HCT116 (cell line): ENCODE measurements at regions not wholly inside any gene's neighbourhood (a gene's known extent, or its start where the extent isn't known, plus 50 kb on each side); places are given as distances from the start of the nearest gene placed in this dataset.

Source experiments
- ATAC-seq: fragments of 200-7000 bp; cut with Tn5 transposase; 2 replicates; pipeline ENCODE4 v1.9.1; 2020; ENCODE audit warnings: mild to moderate bottlenecking, moderate library complexity
- BruUV-seq: library from RNA; stranded (reverse); fragments of 400-500 nt; replicated peaks from 2 replicates; lab custom pipeline; 2021; lab: Mats Ljungman, UMichigan
- CTCF ChIA-PET: fragments of 300-600 bp; sonication (Branson Sonifier 250); formaldehyde crosslinking; loops from one replicate; lab custom pipeline; 2021; ENCODE audit warnings: antibody characterized with exemption; lab: Charles Lee
- POLR2A ChIA-PET: fragments of 300-600, 350-600 bp; sonication (Branson Sonifier 250); formaldehyde crosslinking; loops from one replicate; lab custom pipeline; 2021; ENCODE audit warnings: antibody characterized with exemption; lab: Charles Lee
- RAD21 ChIA-PET, 2 experiments: fragments of 300-600 bp; sonication (Branson Sonifier 250); formaldehyde crosslinking; loops; one replicate each; lab custom pipeline; 2023; ENCODE audit warnings: low total read pairs in 2 of 2; ENCODE audit not compliant: uncharacterized antibody in 2 of 2, unreplicated experiment in 2 of 2, low non-redundant PET in 1 of 2; lab: Charles Lee
- DNase-seq: peaks from one replicate; pipeline ENCODE4 v3.0.0-alpha.2; 2010; ENCODE audit warnings: low read depth, low spot score
- H2AFZ ChIP-seq: fragments of 200-600 bp; shearing (Covaris generic), sonication (generic); 2 replicates; pipeline ENCODE4 v1.6.1; 2017; ENCODE audit warnings: low read depth, mixed run types, mixed read lengths, antibody characterized with exemption, low read length; ENCODE audit not compliant: poor library complexity, severe bottlenecking
- H3K27ac ChIP-seq: 2 replicates; pipeline ENCODE4 v1.5.1; 2012; ENCODE audit warnings: low read depth, low read length
- H3K27me3 ChIP-seq: fragments of 200-600 bp; sonication (generic); 2 replicates; pipeline ENCODE4 v1.6.1; 2016; ENCODE audit warnings: mixed run types, low read length, mixed read lengths; ENCODE audit not compliant: insufficient read depth
- H3K36me3 ChIP-seq, 2 experiments: fragments of 200-500 bp in 1 of 2; fragments of 200-600 bp in 1 of 2; sonication (Bioruptor generic) in 1 of 2; sonication (generic) in 1 of 2; 2 replicates each; pipeline versions ENCODE4 v1.5.1 to v1.6.1; 2014 to 2016; ENCODE audit warnings: low read length in 2 of 2, inconsistent platforms in 1 of 2, mixed read lengths in 1 of 2, mixed run types in 1 of 2; ENCODE audit not compliant: insufficient read depth in 2 of 2, control insufficient read depth in 1 of 2
- H3K4me1 ChIP-seq, 2 experiments: fragments of 200-600 bp in 1 of 2; sonication (generic) in 1 of 2; 2 replicates each; pipeline versions ENCODE4 v1.5.1 to v1.6.1; 2012 to 2017; ENCODE audit warnings: low read length in 2 of 2, inconsistent platforms in 1 of 2, mild to moderate bottlenecking in 1 of 2, mixed read lengths in 1 of 2, mixed run types in 1 of 2, moderate library complexity in 1 of 2; ENCODE audit not compliant: insufficient read depth in 2 of 2, control insufficient read depth in 1 of 2
- H3K4me2 ChIP-seq: fragments of 200-600 bp; sonication (generic); 2 replicates; pipeline ENCODE4 v1.6.1; 2017; ENCODE audit warnings: mixed run types, low read length, mixed read lengths
- H3K4me3 ChIP-seq, 2 experiments: fragments of 200-600 bp in 1 of 2; sonication (generic) in 1 of 2; replicated peaks in 1 of 2; 2 replicates each; pipeline ENCODE4 v1.5.1; 2011 to 2016; ENCODE audit warnings: low read length in 2 of 2, control low read depth in 1 of 2, low read depth in 1 of 2, mild to moderate bottlenecking in 1 of 2, mixed read lengths in 1 of 2, mixed run types in 1 of 2
- H3K79me2 ChIP-seq: fragments of 200-600 bp; sonication (generic); 2 replicates; pipeline ENCODE4 v1.6.1; 2017; ENCODE audit warnings: mild to moderate bottlenecking, mixed run types, low read length, moderate library complexity, mixed read lengths; ENCODE audit not compliant: insufficient read depth
- H3K9ac ChIP-seq: fragments of 200-600 bp; sonication (generic); 2 replicates; pipeline ENCODE4 v1.6.1; 2016; ENCODE audit warnings: low read length, mixed read lengths
- H3K9me2 ChIP-seq: fragments of 200-600 bp; sonication (generic), shearing (Covaris generic); 2 replicates; pipeline ENCODE4 v1.6.1; 2017; ENCODE audit warnings: mixed run types, mild to moderate bottlenecking, moderate library complexity; ENCODE audit not compliant: insufficient read depth
- H3K9me3 ChIP-seq, 2 experiments: fragments of 200-500 bp in 1 of 2; fragments of 200-600 bp in 1 of 2; sonication (Bioruptor generic) in 1 of 2; sonication (generic) in 1 of 2; 2 replicates each; pipeline ENCODE4 v1.6.1; 2014 to 2017; ENCODE audit warnings: low read length in 2 of 2, mixed read lengths in 2 of 2, inconsistent platforms in 1 of 2, low read depth in 1 of 2, mild to moderate bottlenecking in 1 of 2, mixed run types in 1 of 2, moderate library complexity in 1 of 2; ENCODE audit not compliant: control insufficient read depth in 1 of 2, insufficient read depth in 1 of 2
- H4K20me1 ChIP-seq: fragments of 200-600 bp; sonication (generic), shearing (Covaris generic); 2 replicates; pipeline ENCODE4 v1.6.1; 2017; ENCODE audit warnings: mixed run types, mild to moderate bottlenecking, moderate library complexity; ENCODE audit not compliant: insufficient read depth
- CBX3 ChIP-seq: IDR thresholded peaks from 2 replicates; pipeline ENCODE4 v1.6.1; 2012; ENCODE audit warnings: low read depth
- CEBPB ChIP-seq: IDR thresholded peaks from 2 replicates; pipeline ENCODE4 v1.6.1; 2012; ENCODE audit warnings: low read depth
- EGR1 ChIP-seq: IDR thresholded peaks from 2 replicates; pipeline ENCODE4 v1.6.1; 2012; ENCODE audit warnings: low read depth
- EZH2 ChIP-seq: fragments of 200-600 bp; sonication (generic); IDR thresholded peaks from 2 replicates; pipeline ENCODE4 v1.6.1; 2017; ENCODE audit warnings: antibody characterized with exemption, mixed run types
- EZH2phosphoT487 ChIP-seq: fragments of 200-600 bp; IDR thresholded peaks from 2 replicates; pipeline ENCODE4 v1.6.1; 2018; ENCODE audit warnings: antibody characterized with exemption, borderline replicate concordance
- JUND ChIP-seq: IDR thresholded peaks from 2 replicates; pipeline ENCODE4 v1.6.1; 2012
- POLR2AphosphoS5 ChIP-seq: IDR thresholded peaks from 2 replicates; pipeline ENCODE4 v1.6.1; 2011; ENCODE audit warnings: mild to moderate bottlenecking, low read depth, low read length, moderate library complexity
- RAD21 ChIP-seq: IDR thresholded peaks from 2 replicates; pipeline ENCODE4 v1.6.1; 2012; ENCODE audit warnings: low read depth, mild to moderate bottlenecking
- SIN3A ChIP-seq: IDR thresholded peaks from 2 replicates; pipeline ENCODE4 v1.6.1; 2012; ENCODE audit warnings: low read depth
- YY1 ChIP-seq: IDR thresholded peaks from 2 replicates; pipeline ENCODE4 v1.6.1; 2011; ENCODE audit warnings: low read length, low read depth, moderate library complexity, mild to moderate bottlenecking; ENCODE audit not compliant: insufficient replicate concordance; ENCODE audit errors: extremely low read depth
- intact Hi-C: fragments of 100-400 bp; cut with micrococcal nuclease; formaldehyde crosslinking; loops from 2 replicates; pipeline ENCODE4 v1.10.0; 2022
- TF ChIP-seq, protein P1 (sequence below): IDR thresholded peaks from 2 replicates; pipeline ENCODE4 v1.6.1; 2012
- TF ChIP-seq, protein P2 (sequence below): IDR thresholded peaks from 2 replicates; pipeline ENCODE4 v1.6.1; 2012
- TF ChIP-seq, protein P3 (sequence below): IDR thresholded peaks from 2 replicates; pipeline ENCODE4 v1.6.1; 2012; ENCODE audit warnings: low read depth

DNA sequence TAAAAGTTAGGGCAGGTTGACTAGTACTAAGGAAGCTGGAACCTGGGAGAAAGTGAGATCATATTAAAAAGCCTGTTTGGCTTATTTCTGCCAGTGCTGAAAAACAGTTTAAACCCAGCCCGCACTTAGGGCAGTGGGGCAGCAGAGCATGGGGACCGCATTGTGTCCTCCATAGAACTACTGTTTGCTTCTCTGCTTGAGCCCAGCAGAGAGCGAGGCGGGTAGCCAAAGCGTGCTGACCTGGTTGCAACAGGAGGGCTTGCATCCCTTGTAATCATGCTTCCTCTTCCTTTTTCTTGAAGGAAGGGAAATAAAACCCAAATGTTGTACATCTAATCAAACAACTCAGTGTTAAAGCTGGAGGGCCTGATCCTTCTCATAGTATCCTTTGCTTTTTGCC lies 82.5 kb upstream of the HOXC13 start:
- Histone ChIP-seq H3K27me3 (no peaks in the 10 kb centered on the region), H3K79me2 (no peaks in the 10 kb centered on the region), H3K9me3 (no peaks in the 10 kb centered on the region), H2AFZ (no peak overlapping the region), H3K9ac (no peak overlapping the region), H3K4me2 (no peak overlapping the region), H3K4me1 (peaks cover 0 to 7% of the 10 kb centered on the region in 2 experiments; a peak in 1 of 4 replicates), H3K4me3 (no peak overlapping the region), H4K20me1 (no peaks in the 10 kb centered on the region), H3K27ac (no peak overlapping the region), H3K36me3 (no peaks in the 10 kb centered on the region), H3K9me2 (no peaks in the 10 kb centered on the region)
- ATAC-seq: no peak
- intact Hi-C loops: no loop called here
- POLR2A ChIA-PET: no interaction called here
- DNase-seq: no peak
- no peak for TF ChIP-seq JUND
- no peak for TF ChIP-seq EZH2phosphoT487
- no peak for TF ChIP-seq CBX3
- TF ChIP-seq, protein P1, sequence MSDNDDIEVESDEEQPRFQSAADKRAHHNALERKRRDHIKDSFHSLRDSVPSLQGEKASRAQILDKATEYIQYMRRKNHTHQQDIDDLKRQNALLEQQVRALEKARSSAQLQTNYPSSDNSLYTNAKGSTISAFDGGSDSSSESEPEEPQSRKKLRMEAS: no peak
- TF ChIP-seq, protein P2, sequence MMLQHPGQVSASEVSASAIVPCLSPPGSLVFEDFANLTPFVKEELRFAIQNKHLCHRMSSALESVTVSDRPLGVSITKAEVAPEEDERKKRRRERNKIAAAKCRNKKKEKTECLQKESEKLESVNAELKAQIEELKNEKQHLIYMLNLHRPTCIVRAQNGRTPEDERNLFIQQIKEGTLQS: no peak
- TF ChIP-seq YY1: no peak
- no peak for TF ChIP-seq POLR2AphosphoS5
- TF ChIP-seq EZH2: no peak
- RAD21 ChIA-PET: no interaction called here
- no TSS peak for BruUV-seq
- CTCF ChIA-PET: no interaction called here

DNA sequence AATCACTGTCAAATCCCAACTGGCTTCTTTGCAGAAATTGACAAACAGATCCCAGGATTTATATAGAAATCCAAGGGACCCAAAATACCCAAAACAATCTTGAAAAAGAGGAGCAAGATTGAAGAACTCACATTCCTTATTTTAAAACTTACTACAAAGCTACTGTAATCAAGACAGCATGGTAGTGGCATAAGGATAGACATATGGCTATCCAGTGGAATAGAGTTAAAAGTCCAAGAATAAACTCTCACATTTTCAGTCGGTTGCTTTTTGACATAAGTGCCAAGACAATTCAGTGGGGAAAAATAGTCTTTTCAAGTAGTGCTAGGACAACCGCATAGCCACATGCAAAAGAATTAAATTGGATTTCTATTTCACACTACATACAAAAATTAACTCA lies 81.0 kb upstream of the HOXC13 start:
- DNase-seq: no peak
- no peak overlapping the region for H3K4me3 ChIP-seq
- no peaks in the 10 kb centered on the region for H3K27me3 ChIP-seq
- TF ChIP-seq RAD21 (no peak), EGR1 (no peak), SIN3A (no peak), CEBPB (no peak), YY1 (no peak)
- TF ChIP-seq, protein P1: no peak
- TF ChIP-seq, protein P3, sequence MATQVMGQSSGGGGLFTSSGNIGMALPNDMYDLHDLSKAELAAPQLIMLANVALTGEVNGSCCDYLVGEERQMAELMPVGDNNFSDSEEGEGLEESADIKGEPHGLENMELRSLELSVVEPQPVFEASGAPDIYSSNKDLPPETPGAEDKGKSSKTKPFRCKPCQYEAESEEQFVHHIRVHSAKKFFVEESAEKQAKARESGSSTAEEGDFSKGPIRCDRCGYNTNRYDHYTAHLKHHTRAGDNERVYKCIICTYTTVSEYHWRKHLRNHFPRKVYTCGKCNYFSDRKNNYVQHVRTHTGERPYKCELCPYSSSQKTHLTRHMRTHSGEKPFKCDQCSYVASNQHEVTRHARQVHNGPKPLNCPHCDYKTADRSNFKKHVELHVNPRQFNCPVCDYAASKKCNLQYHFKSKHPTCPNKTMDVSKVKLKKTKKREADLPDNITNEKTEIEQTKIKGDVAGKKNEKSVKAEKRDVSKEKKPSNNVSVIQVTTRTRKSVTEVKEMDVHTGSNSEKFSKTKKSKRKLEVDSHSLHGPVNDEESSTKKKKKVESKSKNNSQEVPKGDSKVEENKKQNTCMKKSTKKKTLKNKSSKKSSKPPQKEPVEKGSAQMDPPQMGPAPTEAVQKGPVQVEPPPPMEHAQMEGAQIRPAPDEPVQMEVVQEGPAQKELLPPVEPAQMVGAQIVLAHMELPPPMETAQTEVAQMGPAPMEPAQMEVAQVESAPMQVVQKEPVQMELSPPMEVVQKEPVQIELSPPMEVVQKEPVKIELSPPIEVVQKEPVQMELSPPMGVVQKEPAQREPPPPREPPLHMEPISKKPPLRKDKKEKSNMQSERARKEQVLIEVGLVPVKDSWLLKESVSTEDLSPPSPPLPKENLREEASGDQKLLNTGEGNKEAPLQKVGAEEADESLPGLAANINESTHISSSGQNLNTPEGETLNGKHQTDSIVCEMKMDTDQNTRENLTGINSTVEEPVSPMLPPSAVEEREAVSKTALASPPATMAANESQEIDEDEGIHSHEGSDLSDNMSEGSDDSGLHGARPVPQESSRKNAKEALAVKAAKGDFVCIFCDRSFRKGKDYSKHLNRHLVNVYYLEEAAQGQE: no peak
- TF ChIP-seq, all 23 proteins: peak for 0
- H3K4me2 ChIP-seq: no peak overlapping the region
- H3K9ac ChIP-seq: no peak overlapping the region
- POLR2A ChIA-PET: interaction anchor here (0.7 kb wide), 1 partner anchor 143 kb away, joined by 5 read pairs; no protein-coding TSS in a partner anchor
- peaks cover 0 to 8% of the 10 kb centered on the region in 2 experiments; a peak in 1 of 4 replicates for H3K4me1 ChIP-seq
- no peaks in the 10 kb centered on the region for H3K79me2 ChIP-seq
- RAD21 ChIA-PET: no interaction called here
- CTCF ChIA-PET: no interaction called here
- H2AFZ ChIP-seq: no peak overlapping the region
- no peaks in the 10 kb centered on the region for H4K20me1 ChIP-seq
- intact Hi-C loops: no loop called here
- no peak for ATAC-seq
- no TSS peak for BruUV-seq
- H3K27ac ChIP-seq: no peak overlapping the region
- H3K36me3 ChIP-seq: no peaks in the 10 kb centered on the region
- H3K9me3 ChIP-seq: no peaks in the 10 kb centered on the region
- no peaks in the 10 kb centered on the region for H3K9me2 ChIP-seq
